Nucleus accumbens (tissue), 56 donors: ENCODE measurements at regions not wholly inside any gene's neighbourhood (a gene's known extent, or its start where the extent isn't known, plus 50 kb on each side); places are given as distances from the start of the nearest gene placed in this dataset.

Experiments used
- DNase-seq, 56 donors: peaks; one replicate each; lab custom pipeline; 2025; lab: John Stamatoyannopoulos, UW

GRCh38 chr3:150059241-150059640, 88.5 kb upstream of the PFN2 start:
- DNase-seq: no peak

- no peak for DNase-seq
Measured at GRCh38 chr3:150057227-150057626, 86.5 kb upstream of the PFN2 start.

- no peak for DNase-seq
Measured at GRCh38 chr3:150055332-150055731, 84.6 kb upstream of the PFN2 start.

GRCh38 chr3:150054635-150055034, 83.9 kb upstream of the PFN2 start:
- no peak for DNase-seq

GRCh38 chr3:150050510-150050909, 79.8 kb upstream of the PFN2 start:
- DNase-seq: no peak

- no peak for DNase-seq
Measured at GRCh38 chr3:150049317-150049716, 78.6 kb upstream of the PFN2 start.

- DNase-seq: no peak
Measured at GRCh38 chr3:150041877-150042276, 71.2 kb upstream of the PFN2 start.

GRCh38 chr3:150040097-150040496, 69.4 kb upstream of the PFN2 start:
- no peak for DNase-seq

- DNase-seq: no peak
Measured at GRCh38 chr3:150038830-150039229, 68.1 kb upstream of the PFN2 start.

- DNase-seq: no peak
Measured at GRCh38 chr3:150036780-150037179, 66.1 kb upstream of the PFN2 start.

GRCh38 chr3:150035910-150036612, 65.4 kb upstream of the PFN2 start:
- DNase-seq: no peak

GRCh38 chr3:150035301-150035779, 64.6 kb upstream of the PFN2 start:
- no peak for DNase-seq

GRCh38 chr3:150033721-150034120, 63.0 kb upstream of the PFN2 start:
- no peak for DNase-seq

- DNase-seq: no peak
Measured at GRCh38 chr3:150030841-150031240, 60.1 kb upstream of the PFN2 start.

GRCh38 chr3:150023239-150023636, 52.5 kb upstream of the PFN2 start:
- no peak for DNase-seq

GRCh38 chr3:150022381-150023238, 51.9 kb upstream of the PFN2 start:
- DNase-seq: no peak

- DNase-seq: no peak
Measured at GRCh38 chr3:150020527-150020926, 49.8 kb upstream of the PFN2 start.
